DMS153 treated with DMSO at 0.1 percent for 48 hours (cell line): ENCODE measurements at regions not wholly inside any gene's neighbourhood (a gene's known extent, or its start where the extent isn't known, plus 50 kb on each side); places are given as distances from the start of the nearest gene placed in this dataset.
"Not testable (repeated sequence)": the region's sequence is repeated elsewhere in the genome, so short reads cannot be mapped to it uniquely, and the experiment has no call there.

Source experiments
- DNase-seq: peaks from one replicate; lab custom pipeline; 2025; ENCODE audit not compliant: unreplicated experiment; lab: John Stamatoyannopoulos, UW

GRCh38 chr5:42074353-42074752, 149.3 kb downstream of the FBXO4 start:
- no peak for DNase-seq

DNA sequence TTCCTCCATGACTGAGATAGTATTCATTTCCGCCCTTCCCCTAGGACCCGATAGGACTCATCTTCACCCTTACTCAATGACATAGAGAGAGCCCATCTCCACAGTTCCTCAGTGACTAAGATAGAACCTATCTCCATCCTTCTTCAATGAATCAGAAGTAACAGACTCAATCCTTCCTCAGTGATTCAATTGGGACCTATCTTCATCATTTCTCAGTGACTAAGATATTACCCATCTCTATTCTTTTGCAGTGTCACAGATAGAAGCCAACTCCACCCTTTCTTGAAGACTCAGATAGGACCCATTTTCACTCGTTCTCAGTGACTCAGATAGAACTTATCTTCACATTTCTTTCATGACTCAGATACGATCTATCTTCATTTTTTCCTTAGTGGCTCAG, 164.6 kb downstream of the FBXO4 start:
- DNase-seq = no peak

GRCh38 chr5:42090162-42090561, 165.1 kb downstream of the FBXO4 start:
- DNase-seq = no peak

- DNase-seq = not testable (repeated sequence)
These were observed 174.8 kb downstream of the FBXO4 start for GRCh38 chr5:42099846-42100245.

DNA sequence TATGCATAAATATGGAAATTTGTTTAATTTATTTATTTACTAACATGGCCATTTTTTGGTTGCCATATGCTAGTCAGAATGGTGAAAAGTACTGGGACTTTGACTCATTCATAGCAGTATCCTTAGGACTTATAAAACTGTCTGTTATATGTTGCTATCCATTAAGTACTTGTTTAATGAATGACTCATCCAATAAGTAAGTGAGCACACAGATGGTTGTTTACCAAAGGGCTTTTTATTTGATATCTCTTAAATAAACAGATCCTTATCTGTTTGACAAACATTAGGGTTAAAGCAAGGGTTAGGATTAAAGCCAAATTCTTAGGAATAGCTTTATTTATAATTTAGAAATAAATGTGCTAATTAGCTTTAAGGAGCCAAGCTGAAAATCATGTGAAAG, 183.4 kb downstream of the FBXO4 start:
- no peak for DNase-seq

GRCh38 chr5:42109006-42109572, 184.0 kb downstream of the FBXO4 start:
- DNase-seq = no peak

- DNase-seq = not testable (repeated sequence)
These were observed 190.6 kb downstream of the FBXO4 start for GRCh38 chr5:42115721-42116120.

DNA sequence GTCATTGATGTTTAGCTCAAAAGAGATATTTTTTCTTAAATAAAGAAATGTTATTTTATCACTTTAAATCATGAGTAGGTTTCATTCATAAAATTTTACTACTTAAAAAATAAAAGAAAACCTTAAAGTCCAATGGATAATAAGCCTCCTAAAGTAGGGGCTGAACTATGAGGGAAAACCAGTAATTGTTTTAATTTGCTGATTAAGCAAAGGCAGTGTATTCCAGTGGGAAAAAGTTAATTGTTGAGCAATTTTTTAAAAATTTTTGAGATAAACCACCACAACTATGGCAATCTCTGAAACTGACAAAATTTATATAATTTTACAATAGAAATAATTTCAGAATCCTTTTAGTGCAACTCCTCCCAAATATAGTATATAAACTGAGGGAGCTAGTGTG, 195.0 kb downstream of the FBXO4 start:
- DNase-seq = no peak

DNA sequence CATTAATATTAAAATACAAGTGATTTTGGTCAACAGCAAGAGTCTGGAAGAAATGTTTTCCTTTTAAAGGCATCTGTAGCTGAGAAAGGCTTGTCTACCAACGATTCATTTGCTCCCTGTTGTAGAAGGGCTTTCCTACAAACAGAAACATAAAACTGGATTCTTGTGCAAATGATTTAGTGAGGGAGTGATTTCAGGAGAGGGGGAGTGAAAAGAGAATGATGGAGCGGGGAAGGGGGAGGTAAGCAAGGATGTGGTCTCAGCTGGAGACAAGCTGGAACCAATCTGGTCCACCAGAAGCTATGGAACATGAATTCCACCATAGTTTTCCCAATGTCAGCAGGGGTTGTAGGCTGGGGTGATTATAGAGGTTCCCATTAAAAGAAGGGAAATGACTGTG, 196.3 kb downstream of the FBXO4 start:
- DNase-seq = no peak

DNA sequence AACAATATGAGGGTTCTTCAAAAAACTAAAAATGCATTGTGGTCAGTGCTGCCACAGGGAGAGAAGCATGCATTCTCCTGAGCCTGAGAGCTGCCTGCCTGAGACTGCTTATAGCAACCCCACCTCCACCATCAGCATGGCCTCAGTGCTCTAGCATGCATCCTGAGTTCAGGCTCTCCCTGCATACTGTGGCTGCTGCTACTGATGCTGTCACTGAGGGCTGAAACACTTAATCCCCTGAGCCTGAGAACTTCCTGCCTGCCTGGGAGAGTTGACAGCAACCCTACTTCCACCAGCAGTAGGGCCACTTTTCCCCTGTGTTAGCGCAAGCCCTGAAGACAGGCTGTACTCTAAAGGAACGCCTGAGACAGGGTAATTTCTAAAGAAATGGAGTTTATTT, 206.0 kb downstream of the FBXO4 start:
- no peak for DNase-seq

GRCh38 chr5:42143361-42143760, 218.3 kb downstream of the FBXO4 start:
- no peak for DNase-seq

DNA sequence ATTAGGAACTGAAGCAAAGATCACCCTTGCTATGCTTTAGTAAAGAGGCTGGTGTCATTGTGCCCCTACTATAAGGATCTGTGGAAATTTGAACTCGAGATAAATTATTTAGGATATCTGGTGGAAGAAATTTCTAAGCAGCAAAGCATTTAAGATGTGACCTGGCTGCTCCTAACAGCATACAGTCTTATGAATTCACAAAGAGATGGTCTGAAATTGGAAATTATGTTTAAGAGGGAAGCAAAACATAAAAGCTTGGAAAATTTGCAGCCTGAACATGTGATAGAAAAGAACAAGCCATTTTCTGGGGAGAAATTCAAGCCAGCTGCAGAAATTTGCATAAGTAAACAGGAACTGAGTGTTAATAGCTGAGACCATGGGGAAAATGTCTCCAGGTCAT, 223.7 kb downstream of the FBXO4 start:
- no peak for DNase-seq

DNA sequence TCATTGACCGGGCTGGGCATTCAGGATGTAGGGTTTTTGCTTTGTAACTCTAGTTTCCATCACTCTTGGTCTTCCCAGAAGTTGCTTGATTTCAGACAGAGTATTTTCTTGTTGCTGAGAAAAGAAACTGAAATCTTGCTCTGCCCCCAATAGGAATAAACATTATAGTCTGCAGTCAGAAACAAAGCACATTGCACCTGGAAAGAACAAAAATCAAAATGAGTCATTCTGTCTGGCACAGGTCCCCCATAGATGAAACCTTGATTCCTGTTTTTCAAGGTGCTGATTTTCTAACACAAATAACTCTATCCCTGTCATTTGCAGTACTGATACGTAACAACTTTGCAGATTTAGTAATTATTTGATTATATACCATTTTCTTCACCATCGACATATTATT, 232.1 kb downstream of the FBXO4 start:
- no peak for DNase-seq

DNA sequence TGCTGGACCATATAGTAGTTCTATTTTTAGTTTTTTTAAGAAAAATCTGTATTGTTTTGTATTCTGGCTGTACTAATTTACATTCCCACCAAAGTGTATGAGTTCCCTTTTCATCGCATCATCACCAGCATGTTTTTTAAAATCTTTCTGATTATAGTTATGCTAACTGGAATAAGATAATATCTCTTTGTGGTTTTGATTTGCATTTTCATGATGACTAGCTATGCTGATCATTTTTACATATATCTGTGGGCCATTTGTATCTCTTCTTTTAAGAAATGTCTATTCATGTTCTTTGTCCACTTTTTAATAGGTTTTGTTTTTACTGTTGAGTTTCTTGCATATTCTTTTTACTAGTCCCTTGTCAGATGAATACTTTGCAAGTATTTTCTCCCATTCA, 238.0 kb downstream of the FBXO4 start:
- no peak for DNase-seq

DNA sequence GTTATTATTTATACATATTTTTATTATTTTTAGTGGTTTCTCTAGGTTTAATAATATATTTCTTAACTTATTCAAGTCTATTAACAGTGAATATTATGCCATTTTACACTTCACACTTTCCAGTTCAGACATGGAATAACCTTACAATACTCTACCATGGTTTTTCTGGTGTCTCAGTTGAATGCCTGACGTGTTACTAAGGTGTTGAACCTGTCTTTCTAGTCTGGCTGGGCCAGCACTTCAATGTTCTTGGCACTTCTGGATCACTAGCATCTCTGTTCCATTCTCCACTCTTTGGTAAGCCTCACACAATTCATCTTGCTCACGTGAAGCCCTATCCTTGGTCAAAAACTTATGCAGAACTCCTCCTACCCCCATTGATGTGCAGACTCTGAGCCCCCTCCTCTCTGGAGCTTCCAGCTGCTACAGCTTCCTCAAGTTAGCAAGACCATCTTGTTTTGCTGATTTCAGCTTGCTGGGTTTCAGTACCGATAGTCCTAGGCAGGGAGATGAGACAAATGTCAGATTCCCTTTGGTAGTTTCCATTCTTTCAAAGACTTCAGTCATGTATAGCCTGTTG, 243.1 kb downstream of the FBXO4 start:
- DNase-seq = no peak

DNA sequence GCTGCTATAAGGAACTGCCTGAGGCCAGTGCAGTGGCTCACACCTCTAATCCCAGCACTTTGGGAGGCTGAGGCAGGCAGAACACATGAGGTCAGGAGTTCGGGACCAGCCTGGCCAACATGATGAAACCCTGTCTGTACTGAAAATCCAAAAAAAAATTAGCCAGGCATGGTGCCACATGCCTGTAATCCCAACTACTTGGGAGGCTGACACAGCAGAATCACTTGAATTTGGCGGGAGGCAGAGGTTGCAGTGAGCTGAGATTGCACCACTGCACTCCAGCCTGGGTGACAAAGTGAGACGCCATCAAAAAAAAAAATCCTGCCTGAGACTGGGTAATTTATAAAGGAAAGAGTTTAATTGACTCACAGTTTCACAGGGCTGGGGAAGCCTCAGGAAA, 247.1 kb upstream of the GHR start:
- DNase-seq = not testable (repeated sequence)

DNA sequence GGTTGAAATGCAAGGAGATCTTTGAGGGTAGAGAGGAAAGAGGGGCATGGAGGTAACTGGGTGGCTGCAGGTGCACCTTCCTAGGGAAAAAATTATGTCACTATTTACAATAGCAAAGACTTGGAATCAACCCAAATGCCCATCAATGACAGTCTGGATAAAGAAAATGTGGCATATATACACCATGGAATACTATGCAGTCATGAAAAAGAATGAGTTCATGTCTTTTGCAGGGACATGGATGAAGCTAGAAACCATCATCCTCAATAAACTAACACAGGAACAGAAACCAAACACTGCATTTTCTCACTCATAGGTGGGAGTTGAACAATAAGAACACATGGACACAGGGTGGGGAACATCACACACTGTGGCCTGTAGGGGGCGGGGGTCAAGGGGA, 243.4 kb upstream of the GHR start:
- not testable (repeated sequence) for DNase-seq

- no peak for DNase-seq
These were observed 206.3 kb upstream of the GHR start for GRCh38 chr5:42216904-42217303.

DNA sequence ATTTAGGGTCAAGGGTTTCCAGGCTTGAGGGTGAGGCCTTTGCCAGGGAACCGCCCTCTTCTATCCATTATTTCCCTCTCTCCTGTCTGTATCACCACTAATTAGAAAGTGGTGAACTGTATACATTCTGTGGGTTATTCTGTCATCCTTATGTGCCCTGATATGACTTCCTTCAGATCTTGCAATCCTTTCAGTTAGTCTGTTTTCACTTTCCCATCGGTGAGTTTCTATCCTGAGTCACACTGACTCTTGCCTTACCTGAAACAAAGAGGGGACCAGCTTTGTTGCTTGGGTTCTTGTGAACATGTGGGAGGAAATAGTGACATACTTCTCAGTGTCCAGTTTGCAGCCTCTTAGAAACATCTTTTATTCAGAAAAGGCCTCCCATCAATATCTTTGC, 205.4 kb upstream of the GHR start:
- no peak for DNase-seq

- DNase-seq = no peak
These were observed 198.2 kb upstream of the GHR start for GRCh38 chr5:42225009-42225408.

DNA sequence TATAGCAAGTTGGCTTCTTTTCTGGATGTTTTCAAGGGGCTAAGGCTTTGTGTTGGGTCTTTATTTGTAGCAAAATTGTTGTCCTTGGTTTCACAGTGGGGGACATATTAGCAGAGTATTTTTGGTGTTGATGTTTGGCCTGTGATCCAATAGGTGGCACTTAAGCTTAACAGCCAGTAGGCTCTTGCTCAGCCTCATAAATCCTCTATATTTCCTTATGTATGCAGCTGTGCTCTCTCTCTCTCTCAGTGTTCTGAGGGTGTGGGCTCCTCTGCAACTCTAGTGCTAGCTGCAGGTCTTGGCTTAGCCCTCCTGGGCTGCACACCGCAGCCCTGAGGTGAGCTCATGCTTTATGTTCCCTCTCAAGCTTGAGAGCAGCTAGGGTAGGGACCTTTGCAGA, 195.0 kb upstream of the GHR start:
- no peak for DNase-seq

- no peak for DNase-seq
These were observed 192.4 kb upstream of the GHR start for GRCh38 chr5:42230839-42231238.

DNA sequence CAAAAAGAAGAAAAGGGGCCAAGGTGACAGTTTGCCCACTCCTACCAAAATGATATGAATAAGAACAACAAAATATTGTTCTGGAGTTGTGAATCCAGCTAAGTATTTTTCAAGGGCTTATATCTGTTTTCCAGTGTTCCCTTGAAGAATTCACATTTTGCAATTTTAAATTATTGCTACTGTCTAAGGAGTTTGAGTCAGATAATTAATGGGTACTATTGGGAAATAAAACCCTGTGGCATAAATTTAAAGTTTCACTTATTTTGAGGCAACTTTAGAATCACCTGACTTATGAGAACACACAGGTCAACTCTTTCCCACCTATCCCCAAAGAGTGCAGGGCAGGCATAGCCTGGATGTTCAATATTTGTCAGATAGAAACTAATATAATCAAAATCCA, 188.0 kb upstream of the GHR start:
- no peak for DNase-seq
